ENCODE measurements at regions not wholly inside any gene's neighbourhood (a gene's known extent, or its start where the extent isn't known, plus 50 kb on each side); places are given as distances from the start of the nearest gene placed in this dataset.
A peak's percentile ranks its signal among the peaks of the same experiment; 100 is the strongest.

- Histone ChIP-seq H3K36me3 (ENCODE audit: insufficient read depth, low read length, poor library complexity, severe bottlenecking) (no peaks in the 10 kb centered on the region), H3K9me3 (ENCODE audit: low read depth, low read length, poor library complexity, severe bottlenecking) (no peaks in the 10 kb centered on the region), H3K27me3 (replicated peaks; ENCODE audit: insufficient read depth, low read depth, low read length, poor library complexity) (no peaks in the 10 kb centered on the region), H3K4me1 (ENCODE audit: insufficient read depth, low read length, poor library complexity, severe bottlenecking) (no peaks in the 10 kb centered on the region), H3K4me3 (ENCODE audit: low read depth, low read length, poor library complexity, severe bottlenecking) (no peak overlapping the region), H3K27ac (ENCODE audit: low read depth, low read length, poor library complexity, severe bottlenecking) (no peak overlapping the region)
- POLR2A ChIA-PET (ENCODE audit: low non-redundant PET), result no interaction called here
- intact Hi-C loops (cut with micrococcal nuclease; ENCODE audit: unreplicated experiment), result no loop called here
- no peak for DNase-seq (ENCODE audit: low spot score)
- CTCF ChIA-PET, result no interaction called here
- no TSS peak for BruUV-seq (replicated peaks)
- TF ChIP-seq, protein P1, sequence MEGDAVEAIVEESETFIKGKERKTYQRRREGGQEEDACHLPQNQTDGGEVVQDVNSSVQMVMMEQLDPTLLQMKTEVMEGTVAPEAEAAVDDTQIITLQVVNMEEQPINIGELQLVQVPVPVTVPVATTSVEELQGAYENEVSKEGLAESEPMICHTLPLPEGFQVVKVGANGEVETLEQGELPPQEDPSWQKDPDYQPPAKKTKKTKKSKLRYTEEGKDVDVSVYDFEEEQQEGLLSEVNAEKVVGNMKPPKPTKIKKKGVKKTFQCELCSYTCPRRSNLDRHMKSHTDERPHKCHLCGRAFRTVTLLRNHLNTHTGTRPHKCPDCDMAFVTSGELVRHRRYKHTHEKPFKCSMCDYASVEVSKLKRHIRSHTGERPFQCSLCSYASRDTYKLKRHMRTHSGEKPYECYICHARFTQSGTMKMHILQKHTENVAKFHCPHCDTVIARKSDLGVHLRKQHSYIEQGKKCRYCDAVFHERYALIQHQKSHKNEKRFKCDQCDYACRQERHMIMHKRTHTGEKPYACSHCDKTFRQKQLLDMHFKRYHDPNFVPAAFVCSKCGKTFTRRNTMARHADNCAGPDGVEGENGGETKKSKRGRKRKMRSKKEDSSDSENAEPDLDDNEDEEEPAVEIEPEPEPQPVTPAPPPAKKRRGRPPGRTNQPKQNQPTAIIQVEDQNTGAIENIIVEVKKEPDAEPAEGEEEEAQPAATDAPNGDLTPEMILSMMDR (conservative IDR thresholded peaks at IDR 0.05; ENCODE audit: low read depth, low read length), result no peak
- TF ChIP-seq EZH2 (IDR thresholded peaks at IDR 0.05; ENCODE audit: borderline replicate concordance, low read depth, low read length, poor library complexity, severe bottlenecking), result no peak
Observed at GRCh38 chr17:71470062-71470461, 650.8 kb upstream of the SOX9 start.

DNA sequence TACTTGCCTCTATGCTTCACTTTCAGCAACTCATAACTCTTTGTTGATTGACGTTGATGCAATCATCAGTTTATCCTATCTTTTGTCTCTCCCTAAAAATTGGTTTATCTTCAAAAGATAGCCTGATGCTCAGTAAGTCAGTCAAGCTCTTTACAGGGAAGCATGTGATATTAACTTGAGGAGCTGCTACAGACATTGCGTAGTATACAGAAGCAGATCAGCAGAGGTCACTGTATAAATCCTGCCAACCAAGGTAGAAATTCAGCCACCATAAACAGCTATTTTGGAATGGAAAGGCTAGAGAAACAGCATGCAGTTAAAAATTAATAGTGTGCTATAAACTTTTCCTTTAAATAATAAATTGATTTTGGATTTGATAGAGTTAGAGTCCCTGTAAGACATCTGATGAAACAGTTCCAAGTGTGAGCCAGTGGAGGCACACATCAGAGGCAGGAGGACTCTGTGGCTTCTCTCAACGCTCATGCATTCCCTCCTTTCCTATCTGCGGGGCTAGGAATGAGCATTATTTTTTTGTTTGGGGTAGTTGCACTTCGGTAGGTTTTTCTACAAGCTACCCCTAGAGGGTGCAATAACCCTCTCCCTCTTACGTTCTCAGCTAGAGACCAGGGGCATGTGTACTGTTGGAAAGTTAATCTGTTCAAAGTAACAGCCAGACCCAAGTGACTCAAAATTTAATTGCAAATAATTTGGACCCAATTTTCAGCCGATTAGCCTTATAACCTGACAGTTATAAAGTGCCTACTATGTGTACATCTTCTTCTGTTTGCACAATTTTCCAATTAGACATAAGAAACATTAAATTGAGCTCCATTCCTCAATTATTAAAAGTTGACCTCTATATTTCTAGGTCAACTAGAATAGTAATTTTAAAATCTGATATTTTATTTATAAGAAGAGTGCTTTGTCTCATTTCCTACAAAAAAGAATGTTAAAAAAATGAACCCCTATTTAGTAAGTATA, 647.7 kb upstream of the SOX9 start:
- no peak overlapping the region for H3K27ac ChIP-seq (ENCODE audit: low read depth, low read length, poor library complexity, severe bottlenecking)
- no peaks in the 10 kb centered on the region for H3K27me3 ChIP-seq (replicated peaks; ENCODE audit: insufficient read depth, low read depth, low read length, poor library complexity)
- H3K4me1 ChIP-seq (ENCODE audit: insufficient read depth, low read length, poor library complexity, severe bottlenecking), result no peaks in the 10 kb centered on the region
- intact Hi-C loops (cut with micrococcal nuclease; ENCODE audit: unreplicated experiment), result loop anchor here (1.0 kb wide), 2 partner anchors 645 to 1067 kb away; no protein-coding TSS in a partner anchor
- no peak for TF ChIP-seq EZH2 (IDR thresholded peaks at IDR 0.05; ENCODE audit: borderline replicate concordance, low read depth, low read length, poor library complexity, severe bottlenecking)
- TF ChIP-seq, protein P1 (conservative IDR thresholded peaks at IDR 0.05; ENCODE audit: low read depth, low read length), result peak; percentile 73
- no peaks in the 10 kb centered on the region for H3K9me3 ChIP-seq (ENCODE audit: low read depth, low read length, poor library complexity, severe bottlenecking)
- POLR2A ChIA-PET (ENCODE audit: low non-redundant PET), result no interaction called here
- CTCF ChIA-PET, result interaction anchor here (0.6 to 1.4 kb wide), 5 partner anchors 12 to 1084 kb away, joined by 3 to 7 read pairs (median 3); partner anchors contain the start of gene SOX9
- H3K36me3 ChIP-seq (ENCODE audit: insufficient read depth, low read length, poor library complexity, severe bottlenecking), result no peaks in the 10 kb centered on the region
- BruUV-seq (replicated peaks), result no TSS peak
- H3K4me3 ChIP-seq (ENCODE audit: low read depth, low read length, poor library complexity, severe bottlenecking), result no peak overlapping the region
- DNase-seq (ENCODE audit: low spot score), result peak; percentile 73

DNA sequence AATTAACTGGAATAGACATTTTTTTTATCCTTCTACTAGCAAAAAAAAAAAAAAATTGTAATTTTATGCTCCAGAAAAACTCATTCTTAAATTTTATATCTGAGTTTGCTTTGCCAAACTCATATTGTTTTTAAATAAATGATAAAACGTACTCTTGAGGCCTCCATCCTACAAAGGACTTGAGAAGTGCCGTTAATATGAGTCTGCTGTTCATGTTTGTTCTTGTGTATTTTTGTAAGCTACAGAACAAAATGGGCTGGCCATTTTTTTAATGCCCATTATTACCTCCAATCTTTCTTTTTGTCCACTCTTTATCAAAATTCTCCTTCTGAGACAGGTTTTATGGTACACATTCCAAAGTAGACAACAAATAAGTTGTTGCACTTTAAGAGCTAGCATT, 643.5 kb upstream of the SOX9 start:
- Histone ChIP-seq H3K4me1 (ENCODE audit: insufficient read depth, low read length, poor library complexity, severe bottlenecking) (no peaks in the 10 kb centered on the region), H3K4me3 (ENCODE audit: low read depth, low read length, poor library complexity, severe bottlenecking) (no peak overlapping the region), H3K27me3 (replicated peaks; ENCODE audit: insufficient read depth, low read depth, low read length, poor library complexity) (no peaks in the 10 kb centered on the region), H3K27ac (ENCODE audit: low read depth, low read length, poor library complexity, severe bottlenecking) (no peak overlapping the region), H3K36me3 (ENCODE audit: insufficient read depth, low read length, poor library complexity, severe bottlenecking) (no peaks in the 10 kb centered on the region), H3K9me3 (ENCODE audit: low read depth, low read length, poor library complexity, severe bottlenecking) (no peaks in the 10 kb centered on the region)
- CTCF ChIA-PET, result interaction anchor here (0.5 kb wide), 1 partner anchor 340 kb away, joined by 5 read pairs; no protein-coding TSS in a partner anchor
- intact Hi-C loops (cut with micrococcal nuclease; ENCODE audit: unreplicated experiment), result no loop called here
- no peak for TF ChIP-seq EZH2 (IDR thresholded peaks at IDR 0.05; ENCODE audit: borderline replicate concordance, low read depth, low read length, poor library complexity, severe bottlenecking)
- TF ChIP-seq, protein P1 (conservative IDR thresholded peaks at IDR 0.05; ENCODE audit: low read depth, low read length), result no peak
- BruUV-seq (replicated peaks), result no TSS peak
- POLR2A ChIA-PET (ENCODE audit: low non-redundant PET), result no interaction called here
- DNase-seq (ENCODE audit: low spot score), result no peak
